Effector CD8-positive, alpha-beta T cell (primary cell): ENCODE measurements at regions not wholly inside any gene's neighbourhood (a gene's known extent, or its start where the extent isn't known, plus 50 kb on each side); places are given as distances from the start of the nearest gene placed in this dataset.

Experiments
- DNase-seq: peaks from one replicate; lab custom pipeline; 2025; lab: John Stamatoyannopoulos, UW

GRCh38 chr2:236971919-236972381, 113.7 kb upstream of the COPS8 start:
- no peak for DNase-seq

DNA sequence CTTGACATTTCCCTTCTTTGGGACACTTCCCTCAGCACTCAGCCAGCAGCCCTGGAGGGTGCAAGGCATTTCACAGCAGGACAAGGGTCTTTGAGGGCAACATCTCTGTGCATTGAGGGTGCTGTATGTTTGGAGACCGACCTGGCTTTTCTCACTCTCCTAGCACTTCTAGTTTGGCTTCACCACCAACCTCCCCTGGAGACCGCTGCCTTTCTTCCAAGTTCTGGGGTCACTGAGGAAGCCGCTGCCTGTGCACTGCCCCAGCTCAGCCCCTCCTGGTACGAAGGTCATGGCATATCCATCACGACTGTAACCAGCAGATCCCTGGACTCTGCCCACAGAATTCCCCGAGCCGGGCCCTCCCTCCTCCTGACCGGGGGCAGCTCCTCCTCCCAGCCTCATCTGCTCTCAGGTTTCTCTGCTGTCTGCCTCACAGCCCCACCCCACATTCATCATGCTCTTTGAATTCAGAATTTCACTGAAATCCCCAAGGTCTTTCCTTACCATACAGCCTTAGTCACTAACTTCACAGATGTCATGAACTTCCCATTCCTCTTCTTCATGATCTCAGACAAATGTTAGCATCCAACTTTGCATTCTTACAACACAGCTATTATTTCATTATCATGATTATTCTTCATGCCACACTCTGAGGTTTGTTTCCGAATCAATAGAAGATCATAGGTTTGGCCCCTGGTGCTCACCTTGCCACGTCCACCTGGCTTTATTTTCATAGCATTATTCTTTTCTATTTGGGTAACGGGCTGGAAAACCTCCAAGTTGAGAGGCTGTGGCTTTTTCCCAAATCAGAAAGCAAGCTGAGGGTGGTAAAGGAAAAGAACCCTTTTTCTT, 113.0 kb upstream of the COPS8 start:
- DNase-seq = no peak

GRCh38 chr2:236973343-236973980, 112.2 kb upstream of the COPS8 start:
- no peak for DNase-seq

- no peak for DNase-seq
These were observed 111.5 kb upstream of the COPS8 start for GRCh38 chr2:236974148-236974547.

- DNase-seq = no peak
These were observed 110.9 kb upstream of the COPS8 start for GRCh38 chr2:236974752-236975151.

DNA sequence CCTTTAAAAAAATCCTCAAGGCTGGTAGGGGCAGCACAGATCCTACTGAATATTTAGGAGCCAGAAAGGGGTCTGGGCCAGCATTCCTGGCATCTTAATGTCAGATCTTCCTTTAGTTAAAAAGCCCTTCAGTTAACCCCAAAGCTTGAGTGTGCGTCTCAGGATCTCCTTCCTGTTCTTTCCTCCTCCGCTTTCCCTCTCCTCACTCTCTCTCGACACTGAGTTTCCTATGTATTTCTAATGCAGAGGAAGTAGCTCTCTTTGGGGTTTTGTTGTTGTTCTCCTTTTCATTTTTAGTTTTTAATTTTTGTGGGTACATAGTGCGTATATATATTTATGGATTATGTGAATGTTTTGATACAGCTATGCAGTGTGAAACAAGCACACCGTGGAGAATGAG, 109.9 kb upstream of the COPS8 start:
- DNase-seq = no peak

- DNase-seq = no peak
These were observed 109.2 kb upstream of the COPS8 start for GRCh38 chr2:236976266-236977062.

GRCh38 chr2:236977063-236977851, 108.4 kb upstream of the COPS8 start:
- DNase-seq = no peak

GRCh38 chr2:236977852-236978398, 107.8 kb upstream of the COPS8 start:
- no peak for DNase-seq

GRCh38 chr2:236979664-236980063, 106.0 kb upstream of the COPS8 start:
- no peak for DNase-seq

DNA sequence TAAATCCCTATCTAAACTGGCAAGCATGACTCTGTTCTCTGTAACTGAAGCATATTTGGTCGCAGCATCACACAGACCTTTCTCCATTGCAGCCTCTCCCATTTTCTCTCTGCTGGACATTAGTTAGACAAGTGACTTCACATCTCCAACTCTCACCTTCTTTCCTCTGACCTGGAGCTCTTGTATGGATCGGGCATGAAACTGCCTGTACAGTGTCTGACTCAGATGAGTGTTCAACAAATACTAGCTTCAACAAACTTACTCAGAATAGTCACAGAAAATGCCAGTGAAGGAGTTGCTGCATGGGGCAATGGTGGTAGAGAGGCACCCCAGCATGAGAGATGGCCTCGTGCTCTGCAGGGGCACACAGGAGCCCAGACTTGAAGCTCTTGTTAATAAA, 104.7 kb upstream of the COPS8 start:
- DNase-seq = no peak

- no peak for DNase-seq
These were observed 103.8 kb upstream of the COPS8 start for GRCh38 chr2:236981701-236982485.

- DNase-seq = no peak
These were observed 102.8 kb upstream of the COPS8 start for GRCh38 chr2:236982693-236983455.

- DNase-seq = no peak
These were observed 101.6 kb upstream of the COPS8 start for GRCh38 chr2:236984046-236984445.

DNA sequence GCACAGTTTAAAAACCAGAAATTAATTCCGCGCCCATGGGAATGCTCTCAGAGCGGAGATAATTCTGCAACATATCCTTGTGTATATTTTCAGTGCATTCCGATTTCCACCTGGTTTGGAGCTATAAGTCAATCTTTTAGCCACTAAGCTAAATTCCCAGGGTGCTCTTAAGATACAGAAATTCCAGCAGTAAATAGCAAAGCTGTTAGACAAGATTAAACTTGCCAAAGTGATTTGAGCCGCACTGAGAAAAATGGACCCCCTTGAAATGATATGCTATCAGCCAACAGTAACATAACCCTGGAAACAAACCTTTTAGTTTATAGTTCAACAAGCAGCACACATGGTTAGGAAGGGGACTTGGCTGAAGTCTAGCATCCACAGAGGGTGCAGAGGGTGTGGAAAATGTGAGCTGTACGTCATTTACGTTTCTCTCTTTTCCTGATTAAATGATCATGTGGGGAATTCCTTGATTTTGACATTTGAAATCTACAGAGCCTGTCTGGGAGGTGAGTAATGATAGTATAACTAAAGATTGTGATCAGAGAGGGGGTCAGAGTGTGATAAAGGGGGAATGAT, 99.8 kb upstream of the COPS8 start:
- DNase-seq = no peak

DNA sequence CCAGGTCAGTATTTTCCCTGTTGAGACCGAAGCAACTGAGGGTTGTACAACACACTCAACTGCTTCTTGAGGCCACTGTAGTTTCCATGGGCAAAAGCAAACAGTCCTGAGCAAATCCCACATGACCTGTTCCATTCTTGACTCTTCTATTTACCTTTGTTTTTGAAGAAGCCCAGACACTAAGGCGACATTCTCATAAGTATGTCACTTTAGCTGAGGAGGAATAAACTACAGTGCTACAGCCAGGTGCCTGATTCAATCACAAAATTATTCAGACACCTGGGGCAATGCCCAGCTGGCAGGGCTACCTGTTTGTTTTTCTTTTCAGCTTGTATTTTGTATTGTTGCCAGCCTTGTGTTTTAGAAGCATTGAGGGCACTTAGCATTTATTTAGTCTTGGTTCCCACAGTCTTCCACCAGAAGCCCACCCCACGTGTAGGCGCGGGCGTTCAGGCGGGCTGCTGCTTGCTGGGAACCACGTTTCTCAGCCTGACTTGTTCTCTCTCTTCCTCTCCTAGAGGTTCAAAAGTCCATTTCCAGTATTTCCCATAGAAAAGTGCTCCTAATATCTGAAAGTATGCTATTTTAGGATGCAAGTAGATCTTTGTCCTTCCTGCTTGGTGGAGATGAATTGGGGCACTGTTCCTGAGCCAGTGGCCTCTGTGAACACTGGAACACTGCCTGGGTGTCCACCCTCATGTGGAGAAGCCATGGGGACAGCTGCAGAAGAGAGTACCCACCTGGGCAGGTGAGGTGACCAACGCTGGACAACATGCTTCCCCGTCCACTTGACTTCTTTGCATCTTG, 99.0 kb upstream of the COPS8 start:
- DNase-seq = no peak

- no peak for DNase-seq
These were observed 97.5 kb upstream of the COPS8 start for GRCh38 chr2:236988216-236988615.
